Upper lobe of left lung (tissue), 4 donors: ENCODE measurements at regions not wholly inside any gene's neighbourhood (a gene's known extent, or its start where the extent isn't known, plus 50 kb on each side); places are given as distances from the start of the nearest gene placed in this dataset.

Experiments
- CTCF ChIP-seq, 6 experiments: fragments of 450-650 bp in 4 of 6; fragments of 200-600 bp in 2 of 6; sonication (generic) in 2 of 6; IDR thresholded peaks; one replicate each; pipeline ENCODE4 v1.5.1; 2016 to 2019; ENCODE audit warnings: antibody characterized with exemption in 6 of 6
- POLR2A ChIP-seq, 4 donors: fragments of 450-650 bp; IDR thresholded peaks; one replicate each; pipeline ENCODE4 v1.5.1; 2016 to 2017; ENCODE audit warnings: antibody characterized with exemption in 4 of 4, mild to moderate bottlenecking in 2 of 4
- POLR2AphosphoS5 ChIP-seq, 2 donors: sonication (generic); formaldehyde crosslinking; IDR thresholded peaks; one replicate each; pipeline ENCODE4 v1.5.1; 2017; ENCODE audit warnings: antibody characterized with exemption in 2 of 2

GRCh38 chr16:8182761-8183160, 407.6 kb downstream of the TMEM114 start:
- no peak for TF ChIP-seq POLR2A (IDR thresholded peaks at IDR 0.05)
- TF ChIP-seq POLR2AphosphoS5 (IDR thresholded peaks at IDR 0.05), result no peak
- TF ChIP-seq CTCF (IDR thresholded peaks at IDR 0.05), result no peak
